SK-N-SH treated with all-trans-retinoic acid at 6 μM for 48 hours (cell line): ENCODE measurements at regions not wholly inside any gene's neighbourhood (a gene's known extent, or its start where the extent isn't known, plus 50 kb on each side); places are given as distances from the start of the nearest gene placed in this dataset.

Experiments used
- ARNTL ChIP-seq: fragments of 450-650 bp; formaldehyde crosslinking; IDR thresholded peaks from 2 replicates; pipeline ENCODE4 v1.5.0; 2020; ENCODE audit warnings: low read depth, mild to moderate bottlenecking, moderate library complexity, borderline replicate concordance
- GLIS3 ChIP-seq: fragments of 250-450 bp; sonication (Bioruptor Pico); IDR thresholded peaks from 2 replicates; pipeline ENCODE4 v1.5.0; 2020; ENCODE audit warnings: mild to moderate bottlenecking, moderate library complexity
- RARB ChIP-seq: fragments of 250-450 bp; sonication (Bioruptor Pico); IDR thresholded peaks from 2 replicates; pipeline ENCODE4 v1.8.0; 2021; ENCODE audit warnings: mild to moderate bottlenecking, moderate library complexity
- TCF4 ChIP-seq: fragments of 250-450 bp; sonication (Bioruptor Pico); IDR thresholded peaks from 2 replicates; pipeline ENCODE4 v1.8.0; 2021; ENCODE audit warnings: mild to moderate bottlenecking, moderate library complexity, borderline replicate concordance
- TOX ChIP-seq: fragments of 250-450 bp; sonication (Bioruptor Pico); IDR thresholded peaks from 2 replicates; pipeline ENCODE4 v1.8.0; 2021; ENCODE audit warnings: mild to moderate bottlenecking, moderate library complexity, borderline replicate concordance
- ZC3H10 ChIP-seq: fragments of 250-450 bp; sonication (Bioruptor Pico); IDR thresholded peaks from 2 replicates; pipeline ENCODE4 v1.5.1; 2021; ENCODE audit warnings: mild to moderate bottlenecking, moderate library complexity
- ZFP30 ChIP-seq: fragments of 450-650 bp; formaldehyde crosslinking; IDR thresholded peaks from 2 replicates; pipeline ENCODE4 v1.5.0; 2022; ENCODE audit warnings: mild to moderate bottlenecking, moderate library complexity
- ZNF565 ChIP-seq: fragments of 450-650 bp; formaldehyde crosslinking; conservative IDR thresholded peaks from 2 replicates; pipeline ENCODE4 v1.5.0; 2020; ENCODE audit warnings: low read depth, mild to moderate bottlenecking, moderate library complexity

DNA sequence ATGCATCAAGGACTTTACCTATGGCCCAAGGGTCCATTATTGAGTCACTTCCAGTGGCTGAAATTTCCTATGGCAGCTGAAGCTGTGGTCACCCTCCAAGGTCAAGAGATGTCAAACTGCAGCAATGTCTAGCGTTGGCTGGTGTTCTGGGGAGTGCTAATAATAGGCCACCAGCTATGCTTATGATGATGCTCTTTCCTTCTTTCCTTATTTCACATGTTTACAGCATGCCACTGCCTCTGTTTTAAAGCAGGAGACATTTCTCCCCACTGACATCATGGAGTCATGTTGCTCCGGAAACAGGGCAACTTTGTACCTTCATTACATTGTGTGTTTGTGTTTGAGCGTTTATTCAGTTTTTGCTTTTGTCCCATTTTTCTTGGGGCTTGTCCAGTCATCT lies 62.6 kb upstream of the CYYR1 start:
- TF ChIP-seq ZNF565 (no peak), ARNTL (CRISPR knock-in tag) (no peak), ZFP30 (CRISPR knock-in tag) (no peak), RARB (CRISPR knock-in tag) (no peak), TCF4 (CRISPR knock-in tag) (no peak), TOX (CRISPR knock-in tag) (no peak), GLIS3 (CRISPR knock-in tag) (no peak), ZC3H10 (CRISPR knock-in tag) (no peak)
